Fibroblast of the aortic adventitia (primary cell): ENCODE measurements at regions not wholly inside any gene's neighbourhood (a gene's known extent, or its start where the extent isn't known, plus 50 kb on each side); places are given as distances from the start of the nearest gene placed in this dataset.

Source experiments
- DNase-seq: peaks from one replicate; pipeline ENCODE4 v3.0.0-alpha.2; 2010; ENCODE audit warnings: low read depth
- H3K4me3 ChIP-seq: 2 replicates; pipeline ENCODE4 v1.5.1; 2011; ENCODE audit warnings: low read depth, mild to moderate bottlenecking, control low read depth, low read length, moderate library complexity
- TF ChIP-seq, protein P1 (sequence below): IDR thresholded peaks from 2 replicates; pipeline ENCODE4 v1.5.1; 2011; ENCODE audit warnings: mild to moderate bottlenecking, low read length, control low read depth, inconsistent platforms; ENCODE audit not compliant: insufficient read depth

DNA sequence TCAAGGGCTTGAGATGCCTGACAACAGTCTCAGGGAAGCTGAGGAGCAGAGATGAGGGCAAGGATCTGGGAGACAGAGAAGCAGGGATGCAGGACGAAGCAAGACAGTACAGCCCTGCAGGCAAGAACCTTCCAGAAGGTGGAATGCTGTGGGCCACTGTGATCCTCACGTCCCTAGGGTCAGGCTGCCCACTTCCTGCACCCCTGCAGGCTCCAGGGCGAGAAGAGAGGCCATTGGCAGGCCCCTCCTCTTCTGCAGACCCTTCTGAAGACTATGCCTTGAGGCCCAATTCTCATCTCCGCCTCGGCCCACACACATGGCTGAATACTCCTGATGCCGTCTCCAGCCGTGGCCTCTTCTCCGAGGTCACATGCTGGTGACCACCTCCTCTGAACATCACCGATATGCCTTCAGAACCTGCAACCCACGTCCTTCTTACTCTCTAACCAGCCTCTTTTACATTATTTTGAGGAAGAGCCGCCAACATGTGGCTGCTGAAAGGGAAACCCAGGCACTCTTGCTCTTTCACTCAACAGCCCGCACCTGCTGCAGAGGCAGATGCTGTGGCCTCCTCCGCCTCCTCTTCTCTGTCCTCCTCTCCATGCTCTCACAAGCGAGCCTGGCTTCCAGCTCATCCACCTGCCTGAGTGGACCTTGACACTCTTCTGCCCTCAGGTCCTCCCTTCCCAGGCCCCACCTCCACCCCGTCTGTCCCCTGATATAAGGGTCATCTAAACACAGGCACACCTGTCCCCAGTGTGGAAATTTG, 181.5 kb downstream of the IRX2 start:
- TF ChIP-seq, protein P1, sequence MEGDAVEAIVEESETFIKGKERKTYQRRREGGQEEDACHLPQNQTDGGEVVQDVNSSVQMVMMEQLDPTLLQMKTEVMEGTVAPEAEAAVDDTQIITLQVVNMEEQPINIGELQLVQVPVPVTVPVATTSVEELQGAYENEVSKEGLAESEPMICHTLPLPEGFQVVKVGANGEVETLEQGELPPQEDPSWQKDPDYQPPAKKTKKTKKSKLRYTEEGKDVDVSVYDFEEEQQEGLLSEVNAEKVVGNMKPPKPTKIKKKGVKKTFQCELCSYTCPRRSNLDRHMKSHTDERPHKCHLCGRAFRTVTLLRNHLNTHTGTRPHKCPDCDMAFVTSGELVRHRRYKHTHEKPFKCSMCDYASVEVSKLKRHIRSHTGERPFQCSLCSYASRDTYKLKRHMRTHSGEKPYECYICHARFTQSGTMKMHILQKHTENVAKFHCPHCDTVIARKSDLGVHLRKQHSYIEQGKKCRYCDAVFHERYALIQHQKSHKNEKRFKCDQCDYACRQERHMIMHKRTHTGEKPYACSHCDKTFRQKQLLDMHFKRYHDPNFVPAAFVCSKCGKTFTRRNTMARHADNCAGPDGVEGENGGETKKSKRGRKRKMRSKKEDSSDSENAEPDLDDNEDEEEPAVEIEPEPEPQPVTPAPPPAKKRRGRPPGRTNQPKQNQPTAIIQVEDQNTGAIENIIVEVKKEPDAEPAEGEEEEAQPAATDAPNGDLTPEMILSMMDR: no peak
- H3K4me3 ChIP-seq: no peak overlapping the region
- DNase-seq: no peak

DNA sequence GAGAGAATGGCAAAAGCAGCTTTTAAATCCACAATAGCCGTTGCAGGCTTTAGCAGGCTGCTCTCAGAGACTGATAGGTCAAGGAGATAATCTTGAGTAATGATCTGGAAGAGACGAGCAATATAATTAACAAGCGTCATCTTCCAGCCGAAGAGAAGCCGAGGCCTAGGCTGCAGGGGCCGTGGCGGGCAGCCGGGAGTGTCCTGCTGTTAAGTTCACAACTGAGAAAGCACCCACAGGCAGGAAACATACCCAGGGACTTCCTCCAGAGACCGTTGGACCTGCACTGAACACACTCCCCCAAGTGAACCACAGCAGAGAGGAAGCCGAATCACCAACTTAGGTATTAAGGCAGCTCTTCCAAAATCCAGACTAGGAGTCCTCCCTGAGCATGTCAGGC, 182.3 kb downstream of the IRX2 start:
- TF ChIP-seq, protein P1: no peak
- H3K4me3 ChIP-seq: no peak overlapping the region
- no peak for DNase-seq

DNA sequence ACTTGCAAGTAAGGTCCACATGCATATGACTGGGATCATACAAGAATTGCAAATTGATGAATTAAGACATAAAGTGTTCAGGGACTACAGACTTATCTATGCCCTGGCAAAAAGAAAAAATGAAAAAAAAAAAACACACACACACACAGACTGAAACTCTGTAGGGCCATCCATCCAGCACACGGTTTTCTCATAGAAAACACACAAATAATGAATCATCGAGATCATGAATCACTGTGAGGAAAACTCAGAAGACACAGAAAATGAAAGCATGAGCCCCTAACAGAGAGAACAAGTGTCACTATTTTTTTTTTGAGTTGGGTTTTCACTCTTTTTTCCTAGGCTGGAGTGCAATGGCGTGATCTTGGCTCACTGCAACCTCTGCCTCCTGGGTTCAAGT, 185.2 kb downstream of the IRX2 start:
- H3K4me3 ChIP-seq: no peak overlapping the region
- no peak for DNase-seq
- TF ChIP-seq, protein P1: no peak

DNA sequence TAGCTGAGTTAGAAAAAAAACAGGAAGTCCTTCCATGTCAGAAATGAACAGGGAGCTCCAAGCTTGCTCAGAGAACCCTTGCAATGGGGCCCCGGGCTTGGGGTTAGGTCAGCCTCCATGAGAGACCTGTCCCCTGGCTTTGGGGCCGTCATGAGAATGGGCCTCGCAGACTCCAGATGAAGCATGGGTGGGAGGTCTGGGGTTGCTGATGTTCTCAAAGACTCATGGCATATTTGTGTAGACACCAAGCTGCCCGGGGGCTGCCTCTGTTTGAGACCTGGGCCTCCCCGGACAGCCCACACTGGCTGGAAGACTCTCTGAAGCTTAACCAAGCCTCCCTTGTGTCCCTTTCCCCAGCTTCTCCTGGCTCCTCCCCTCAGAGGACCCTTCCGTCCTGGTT, 186.3 kb downstream of the IRX2 start:
- no peak overlapping the region for H3K4me3 ChIP-seq
- DNase-seq: no peak
- TF ChIP-seq, protein P1: no peak

DNA sequence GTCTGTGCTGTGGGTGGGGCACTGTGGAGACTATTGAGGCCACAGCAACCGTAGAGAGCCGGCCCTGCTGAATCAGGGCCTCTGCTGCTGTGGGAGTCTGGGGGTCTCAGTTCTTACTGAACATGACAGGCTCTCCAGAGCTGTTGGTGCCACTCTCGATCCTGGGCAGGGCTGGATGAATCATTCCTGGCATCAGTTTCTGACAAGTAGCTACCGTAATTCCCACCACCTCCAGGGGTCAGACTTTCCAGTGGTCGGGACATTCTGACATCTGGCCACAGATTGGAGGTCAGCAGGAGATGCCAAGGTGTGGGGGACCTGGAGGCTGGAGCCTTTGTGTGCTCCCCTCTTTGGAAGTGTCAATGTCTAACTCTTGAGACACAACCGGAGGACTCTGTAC, 188.4 kb downstream of the IRX2 start:
- TF ChIP-seq, protein P1: no peak
- no peak for DNase-seq
- H3K4me3 ChIP-seq: no peak overlapping the region

DNA sequence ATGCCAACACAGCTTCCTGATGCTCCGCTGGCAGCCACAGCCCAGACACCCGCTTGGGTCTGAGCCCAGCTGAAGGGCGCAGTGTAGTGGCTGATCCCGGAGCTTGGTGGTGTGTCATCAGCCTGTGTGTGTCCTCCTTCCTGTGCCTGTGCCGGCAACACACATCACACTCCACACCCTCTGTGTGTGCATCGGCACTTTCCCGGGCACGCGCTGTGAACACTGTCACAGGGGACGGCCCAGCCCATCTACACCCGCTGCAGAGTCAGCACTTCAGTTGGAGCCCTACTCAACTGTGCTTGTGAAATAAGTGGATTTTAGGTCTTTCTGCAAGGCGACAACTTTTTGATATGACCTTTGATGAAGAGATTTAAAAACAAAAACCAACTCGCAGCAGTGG, 189.4 kb downstream of the IRX2 start:
- no peak for DNase-seq
- H3K4me3 ChIP-seq: no peak overlapping the region
- TF ChIP-seq, protein P1: no peak

DNA sequence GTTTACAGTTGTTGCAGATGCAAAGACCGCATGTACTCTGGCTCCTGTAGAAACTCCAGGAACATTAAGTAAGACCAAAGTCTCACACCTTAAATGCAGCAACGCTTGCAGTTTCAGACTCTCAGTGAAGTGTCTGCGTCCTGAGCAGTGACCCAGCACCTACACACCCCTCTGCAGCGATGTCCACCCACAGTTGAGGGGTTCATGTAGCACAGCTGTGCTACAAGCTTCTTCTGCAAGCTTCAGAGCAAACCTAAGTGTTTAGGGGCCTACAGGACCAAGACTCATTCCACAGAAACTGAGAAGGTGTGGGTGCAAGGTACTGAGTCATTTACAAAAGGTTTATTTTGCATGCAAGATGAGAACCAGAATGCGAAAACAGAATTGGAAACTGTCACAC, 191.0 kb downstream of the IRX2 start:
- TF ChIP-seq, protein P1: no peak
- no peak for DNase-seq
- H3K4me3 ChIP-seq: no peak overlapping the region
